Lower leg skin (tissue), 4 donors: ENCODE measurements at regions not wholly inside any gene's neighbourhood (a gene's known extent, or its start where the extent isn't known, plus 50 kb on each side); places are given as distances from the start of the nearest gene placed in this dataset.

Source experiments
- DNase-seq, 2 donors: peaks; one replicate each; pipeline ENCODE4 v3.0.0-alpha.2; 2019; ENCODE audit warnings: low spot score in 2 of 2
- H3K4me3 ChIP-seq: fragments of 200-600 bp; sonication (generic); 2 replicates; pipeline ENCODE4 v1.5.1; 2017; ENCODE audit warnings: mild to moderate bottlenecking, low read depth; ENCODE audit not compliant: poor library complexity, severe bottlenecking
- CTCF ChIP-seq, 3 donors: fragments of 450-650 bp; IDR thresholded peaks; one replicate each; pipeline ENCODE4 v1.5.1; 2016; ENCODE audit warnings: antibody characterized with exemption in 3 of 3, mild to moderate bottlenecking in 3 of 3, moderate library complexity in 2 of 3
- POLR2A ChIP-seq, 2 donors: fragments of 450-650 bp; IDR thresholded peaks; one replicate each; pipeline ENCODE4 v1.6.1; 2016 to 2017; ENCODE audit warnings: antibody characterized with exemption in 2 of 2, mild to moderate bottlenecking in 1 of 2, moderate library complexity in 1 of 2
- WGBS, 2 donors: methylation state at CpG; one replicate each; pipeline ENCODE4 v1.1.5; 2018; 5-methylcytosine and 5-hydroxymethylcytosine counted together
- intact Hi-C: fragments of 100-400 bp; cut with DNase I; formaldehyde crosslinking; loops from one replicate; pipeline ENCODE4 v1.15.0; 2023; ENCODE audit warnings: low total_unique reads

- DNase-seq = no peak
- intact Hi-C loops = no loop called here
- H3K4me3 ChIP-seq = no peak overlapping the region
- 86 to 88% methylated on average over 6 of the region's 6 CpGs for WGBS, 2 donors
- TF ChIP-seq POLR2A (IDR thresholded peaks at IDR 0.05) = no peak
- TF ChIP-seq CTCF (IDR thresholded peaks at IDR 0.05) = no peak
Measured at GRCh38 chr3:189455641-189456417, 175.4 kb upstream of the TP63 start.

GRCh38 chr3:189457201-189457607 is 174.0 kb upstream of the TP63 start:
- no peak overlapping the region for H3K4me3 ChIP-seq
- intact Hi-C loops = no loop called here
- WGBS, 2 donors = 77 to 85% methylated on average over 7 of the region's 7 CpGs
- TF ChIP-seq POLR2A (IDR thresholded peaks at IDR 0.05) = no peak
- no peak for TF ChIP-seq CTCF (IDR thresholded peaks at IDR 0.05)
- no peak for DNase-seq

- TF ChIP-seq POLR2A (IDR thresholded peaks at IDR 0.05) (no peak), CTCF (IDR thresholded peaks at IDR 0.05) (no peak)
- no peak for DNase-seq
- 77 to 80% methylated on average over 9 of the region's 9 CpGs for WGBS, 2 donors
- intact Hi-C loops = no loop called here
- no peak overlapping the region for H3K4me3 ChIP-seq
Measured at GRCh38 chr3:189457631-189458412, 173.4 kb upstream of the TP63 start.

- intact Hi-C loops = no loop called here
- TF ChIP-seq CTCF (IDR thresholded peaks at IDR 0.05) (no peak), POLR2A (IDR thresholded peaks at IDR 0.05) (no peak)
- H3K4me3 ChIP-seq = no peak overlapping the region
- DNase-seq = peak in 1 of 2 donors; percentile 69
- 53 to 67% methylated on average over 7 of the region's 7 CpGs for WGBS, 2 donors
Measured at GRCh38 chr3:189458528-189458927, 172.7 kb upstream of the TP63 start.

GRCh38 chr3:189459231-189459630 is 172.0 kb upstream of the TP63 start:
- WGBS, 2 donors = 49 to 62% methylated on average over 2 of the region's 2 CpGs
- H3K4me3 ChIP-seq = no peak overlapping the region
- no peak for DNase-seq
- TF ChIP-seq CTCF (IDR thresholded peaks at IDR 0.05) (no peak), POLR2A (IDR thresholded peaks at IDR 0.05) (no peak)
- intact Hi-C loops = no loop called here
